ENCODE measurements at regions not wholly inside any gene's neighbourhood (a gene's known extent, or its start where the extent isn't known, plus 50 kb on each side); places are given as distances from the start of the nearest gene placed in this dataset.

DNA sequence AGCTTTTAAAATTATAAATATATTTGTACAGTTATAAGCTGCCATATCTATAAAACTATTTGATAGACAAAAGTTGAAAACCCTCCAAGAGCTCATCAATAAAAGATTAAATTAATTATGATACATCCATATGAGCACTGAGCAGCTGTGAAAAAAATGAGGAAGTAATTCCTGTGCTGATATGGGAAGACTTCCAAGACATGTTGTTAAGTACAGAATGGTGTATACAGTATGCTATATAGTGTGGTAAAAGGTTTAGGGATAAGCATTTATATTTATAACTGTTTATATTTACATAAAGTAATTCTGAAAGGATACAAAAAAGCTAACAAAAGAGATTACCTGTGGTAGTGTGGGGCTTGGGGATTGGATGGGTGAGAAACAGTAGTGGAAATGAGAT lies 92.8 kb upstream of the BMP2K start:
- TF ChIP-seq, protein P1, sequence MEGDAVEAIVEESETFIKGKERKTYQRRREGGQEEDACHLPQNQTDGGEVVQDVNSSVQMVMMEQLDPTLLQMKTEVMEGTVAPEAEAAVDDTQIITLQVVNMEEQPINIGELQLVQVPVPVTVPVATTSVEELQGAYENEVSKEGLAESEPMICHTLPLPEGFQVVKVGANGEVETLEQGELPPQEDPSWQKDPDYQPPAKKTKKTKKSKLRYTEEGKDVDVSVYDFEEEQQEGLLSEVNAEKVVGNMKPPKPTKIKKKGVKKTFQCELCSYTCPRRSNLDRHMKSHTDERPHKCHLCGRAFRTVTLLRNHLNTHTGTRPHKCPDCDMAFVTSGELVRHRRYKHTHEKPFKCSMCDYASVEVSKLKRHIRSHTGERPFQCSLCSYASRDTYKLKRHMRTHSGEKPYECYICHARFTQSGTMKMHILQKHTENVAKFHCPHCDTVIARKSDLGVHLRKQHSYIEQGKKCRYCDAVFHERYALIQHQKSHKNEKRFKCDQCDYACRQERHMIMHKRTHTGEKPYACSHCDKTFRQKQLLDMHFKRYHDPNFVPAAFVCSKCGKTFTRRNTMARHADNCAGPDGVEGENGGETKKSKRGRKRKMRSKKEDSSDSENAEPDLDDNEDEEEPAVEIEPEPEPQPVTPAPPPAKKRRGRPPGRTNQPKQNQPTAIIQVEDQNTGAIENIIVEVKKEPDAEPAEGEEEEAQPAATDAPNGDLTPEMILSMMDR (IDR thresholded peaks at IDR 0.05; ENCODE audit: low read depth, low read length), result no peak
- H3K4me3 ChIP-seq (ENCODE audit: low read depth, low read length), result no peak overlapping the region

DNA sequence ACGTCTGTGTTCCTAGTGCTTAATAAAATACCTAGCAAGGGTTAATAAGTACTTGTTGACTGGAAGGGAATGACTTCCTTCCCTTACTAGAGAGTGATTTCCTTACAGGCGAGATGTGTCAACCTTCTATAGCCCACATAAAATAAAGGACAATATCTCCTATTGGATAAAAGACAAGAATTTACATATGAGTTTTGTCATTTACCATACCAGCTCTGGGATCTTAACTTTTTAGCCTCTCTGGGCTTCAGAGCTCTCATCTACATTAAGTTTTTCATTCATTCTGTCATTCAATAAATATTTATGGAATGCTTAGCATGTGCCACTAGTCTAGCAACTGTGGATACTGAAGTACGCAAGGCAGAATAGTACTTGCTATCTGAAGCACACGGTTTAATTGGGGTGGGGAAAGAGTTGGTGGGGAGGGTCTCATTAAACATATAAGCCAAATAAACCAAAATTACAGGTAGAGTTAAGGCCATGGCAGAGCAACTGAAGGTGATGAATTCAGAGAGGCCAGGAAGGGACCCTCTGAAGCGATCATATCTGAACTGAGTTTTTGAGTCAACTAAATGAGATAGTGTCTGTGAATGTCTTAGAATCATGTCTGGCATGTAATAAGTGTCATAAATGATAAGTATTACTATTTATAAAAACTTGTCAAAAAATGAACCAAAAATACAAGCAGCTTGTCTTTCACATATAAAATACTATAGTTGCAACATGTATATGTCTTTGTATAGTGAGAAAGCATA lies 91.6 kb upstream of the BMP2K start:
- no peak overlapping the region for H3K4me3 ChIP-seq (ENCODE audit: low read depth, low read length)

DNA sequence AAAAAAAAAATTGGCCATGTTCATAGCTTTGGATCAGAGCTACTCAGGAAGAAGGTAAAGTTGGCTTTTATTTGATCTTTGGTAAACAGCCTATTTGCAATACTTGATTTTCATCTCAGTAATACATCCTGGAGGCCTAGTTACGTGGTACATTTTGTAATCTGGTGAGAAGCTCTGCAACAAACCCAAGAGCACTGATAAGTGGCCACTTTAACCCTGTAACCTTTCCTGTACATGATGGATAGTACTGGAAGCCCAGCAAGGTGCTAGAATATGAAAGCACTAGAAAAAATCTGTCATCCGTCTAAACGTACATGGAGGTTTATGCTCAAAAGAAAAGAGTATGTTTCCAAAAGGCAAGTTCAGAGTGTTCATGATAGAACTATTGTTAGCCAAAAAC lies 88.3 kb upstream of the BMP2K start:
- no peak overlapping the region for H3K4me3 ChIP-seq (ENCODE audit: low read depth, low read length)
- TF ChIP-seq, protein P1 (IDR thresholded peaks at IDR 0.05; ENCODE audit: low read depth, low read length), result no peak

More for the DNA sequence above, 91.6 kb upstream of the BMP2K start:
- TF ChIP-seq, protein P1 (IDR thresholded peaks at IDR 0.05; ENCODE audit: low read depth, low read length), result no peak

DNA sequence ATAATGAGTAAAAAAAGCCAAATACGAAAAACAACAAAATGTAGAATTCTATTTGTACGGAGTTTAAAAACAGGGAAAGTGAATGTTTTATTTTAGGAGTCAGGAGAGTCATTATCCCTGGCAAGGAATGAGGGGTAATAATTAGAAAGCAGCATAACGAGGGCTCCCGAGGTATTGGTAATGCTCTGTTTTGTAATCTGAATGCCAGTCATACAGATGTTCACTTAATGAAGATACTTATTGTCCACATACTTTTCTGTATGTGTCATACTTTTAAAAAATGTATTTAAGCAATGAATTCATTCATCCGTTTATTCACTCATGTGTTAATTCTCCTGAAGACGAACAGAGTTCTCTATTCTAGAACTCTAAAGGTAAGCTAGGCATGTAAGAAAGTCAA lies 87.8 kb upstream of the BMP2K start:
- TF ChIP-seq, protein P1 (IDR thresholded peaks at IDR 0.05; ENCODE audit: low read depth, low read length), result no peak

DNA sequence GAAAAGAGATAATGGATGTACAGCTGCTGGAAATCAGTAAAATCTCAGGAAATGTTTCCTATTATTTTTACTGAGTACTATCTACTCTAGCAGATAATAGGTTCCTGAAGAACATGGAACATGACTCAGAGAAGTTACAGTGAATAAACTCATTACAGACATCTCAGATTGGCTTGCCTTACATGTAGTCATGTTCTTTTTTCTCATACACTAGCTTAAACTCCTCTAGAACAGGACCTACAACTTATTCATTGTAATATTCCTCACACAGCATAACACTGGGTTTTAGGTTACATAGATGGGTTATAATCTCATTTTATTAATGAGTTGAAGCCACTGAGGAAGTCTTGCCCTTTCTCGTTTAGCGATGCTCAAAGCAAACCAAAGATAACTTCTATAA lies 86.9 kb upstream of the BMP2K start:
- H3K4me3 ChIP-seq (ENCODE audit: low read depth, low read length), result no peak overlapping the region
- TF ChIP-seq, protein P1 (IDR thresholded peaks at IDR 0.05; ENCODE audit: low read depth, low read length), result no peak

More for the DNA sequence above, 87.8 kb upstream of the BMP2K start:
- no peak overlapping the region for H3K4me3 ChIP-seq (ENCODE audit: low read depth, low read length)

DNA sequence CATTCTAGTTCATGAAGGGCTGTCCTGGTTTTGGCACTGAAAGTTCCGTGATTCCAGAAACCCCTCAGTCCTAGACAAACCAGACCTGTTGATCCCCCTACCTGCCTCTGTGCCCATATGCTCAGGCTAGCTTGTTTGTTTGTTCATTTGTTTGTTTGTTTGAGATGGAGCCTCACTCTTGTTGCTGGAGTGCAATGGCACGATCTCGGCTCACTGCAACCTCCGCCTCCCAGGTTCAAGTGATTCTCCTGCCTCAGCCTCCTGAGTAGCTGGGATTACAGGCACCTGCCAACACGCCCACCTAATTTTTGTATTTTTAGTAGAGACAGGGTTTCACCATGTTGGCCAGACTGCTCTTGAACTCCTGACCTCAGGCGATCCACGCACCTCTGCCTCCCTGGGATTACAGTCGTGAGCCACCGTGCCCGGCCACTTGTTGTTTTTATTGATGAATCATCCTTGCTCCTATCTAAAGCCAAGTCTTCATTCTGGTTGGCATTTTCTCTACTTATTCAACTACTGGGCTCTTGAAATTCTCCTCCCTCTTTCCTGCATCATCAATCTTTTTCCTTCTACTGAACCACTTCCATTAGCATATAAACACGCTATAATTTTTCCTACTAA lies 86.3 kb upstream of the BMP2K start:
- H3K4me3 ChIP-seq (ENCODE audit: low read depth, low read length), result no peak overlapping the region
- TF ChIP-seq, protein P1 (IDR thresholded peaks at IDR 0.05; ENCODE audit: low read depth, low read length), result no peak

DNA sequence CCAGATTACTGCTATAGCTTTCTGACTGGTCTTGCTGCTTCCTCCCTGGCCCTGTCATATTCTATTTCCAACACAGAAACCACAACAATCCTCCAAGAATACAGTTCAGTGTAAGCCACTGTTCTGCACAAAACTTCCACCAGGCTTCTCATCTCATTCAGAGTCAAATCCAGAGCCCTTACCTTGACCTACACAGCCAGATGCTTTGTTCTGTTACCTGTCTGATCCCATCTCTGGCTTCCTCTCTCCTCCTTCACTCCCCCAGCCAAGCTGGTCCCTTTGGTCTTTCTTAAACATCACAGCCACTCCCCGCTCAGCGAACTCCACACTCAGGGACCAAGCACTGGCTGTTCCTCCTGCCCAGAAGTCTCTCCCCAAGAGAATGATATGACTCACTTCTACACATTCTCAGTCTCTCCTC lies 84.8 kb upstream of the BMP2K start:
- no peak overlapping the region for H3K4me3 ChIP-seq (ENCODE audit: low read depth, low read length)
- TF ChIP-seq, protein P1 (IDR thresholded peaks at IDR 0.05; ENCODE audit: low read depth, low read length), result no peak

All from WI38 (cell line).